Esophagus muscularis mucosa (tissue), 3 donors: ENCODE measurements at regions not wholly inside any gene's neighbourhood (a gene's known extent, or its start where the extent isn't known, plus 50 kb on each side); places are given as distances from the start of the nearest gene placed in this dataset.

Experiments used
- CTCF ChIP-seq, 3 experiments: fragments of 200-600 bp in 2 of 3; fragments of 450-650 bp in 1 of 3; sonication (generic) in 2 of 3; IDR thresholded peaks; one replicate each; pipeline ENCODE4 v1.5.1; 2017 to 2019; ENCODE audit warnings: antibody characterized with exemption in 3 of 3, mild to moderate bottlenecking in 2 of 3, moderate library complexity in 1 of 3
- POLR2AphosphoS5 ChIP-seq, 2 donors: sonication (generic); formaldehyde crosslinking; IDR thresholded peaks; one replicate each; pipeline ENCODE4 v1.6.1; 2017; ENCODE audit warnings: antibody characterized with exemption in 2 of 2

GRCh38 chr5:175344331-175345195, 99.4 kb downstream of the DRD1 start:
- no peak for TF ChIP-seq CTCF (IDR thresholded peaks at IDR 0.05)
- no peak for TF ChIP-seq POLR2AphosphoS5 (IDR thresholded peaks at IDR 0.05)
